ENCODE measurements at regions not wholly inside any gene's neighbourhood (a gene's known extent, or its start where the extent isn't known, plus 50 kb on each side); places are given as distances from the start of the nearest gene placed in this dataset.

- intact Hi-C loops (cut with micrococcal nuclease; ENCODE audit: unreplicated experiment) = no loop called here
- in situ Hi-C loops (cut with HindIII; ENCODE audit: low pct_unique_long_range_greater_than_20kb, low sequenced_read_pairs) = no loop called here
- Histone ChIP-seq H3K27me3 (ENCODE audit: control insufficient read depth, insufficient read depth, low read length) (no peaks in the 10 kb centered on the region), H3K27ac (ENCODE audit: low read length) (no peak overlapping the region), H3K36me3 (ENCODE audit: control insufficient read depth, insufficient read depth, low read length) (no peaks in the 10 kb centered on the region), H3K4me3 (ENCODE audit: low read depth in 2 of 2, low read length in 2 of 2) (no peak overlapping the region), H3K4me1 (ENCODE audit: control insufficient read depth, insufficient read depth, low read length) (no peaks in the 10 kb centered on the region), H3K9me3 (ENCODE audit: control insufficient read depth, insufficient read depth, low read depth, low read length) (no peaks in the 10 kb centered on the region)
- ChIA-PET CTCF (no interaction called here), POLR2A (no interaction called here)
- ATAC-seq = no peak
- no peak for TF ChIP-seq SIN3A (IDR thresholded peaks at IDR 0.05; ENCODE audit: borderline replicate concordance, insufficient read depth, low read depth, low read length)
- no peak for TF ChIP-seq CTCF (IDR thresholded peaks at IDR 0.05)
- no peak for TF ChIP-seq TCF7L2 (IDR thresholded peaks at IDR 0.05; ENCODE audit: low read depth, low read length)
- no peak for TF ChIP-seq REST (IDR thresholded peaks at IDR 0.05; ENCODE audit: insufficient read depth in 1 of 2, low read depth in 2 of 2, low read length in 1 of 2)
- no peak for TF ChIP-seq POLR2AphosphoS5 (IDR thresholded peaks at IDR 0.05; ENCODE audit: low read depth, low read length)
- no peak for DNase-seq (ENCODE audit: low read depth, low spot score)
- BruUV-seq (replicated peaks) = no TSS peak
Measured at GRCh38 chr1:208449951-208450350, 205.8 kb upstream of the PLXNA2 start.

- ChIA-PET CTCF (no interaction called here), POLR2A (no interaction called here)
- ATAC-seq (no peak), DNase-seq (ENCODE audit: low read depth, low spot score) (no peak)
- no peak for TF ChIP-seq SIN3A (IDR thresholded peaks at IDR 0.05; ENCODE audit: borderline replicate concordance, insufficient read depth, low read depth, low read length)
- no peak for TF ChIP-seq CTCF (IDR thresholded peaks at IDR 0.05)
- no peak for TF ChIP-seq REST (IDR thresholded peaks at IDR 0.05; ENCODE audit: insufficient read depth in 1 of 2, low read depth in 2 of 2, low read length in 1 of 2)
- no peak for TF ChIP-seq TCF7L2 (IDR thresholded peaks at IDR 0.05; ENCODE audit: low read depth, low read length)
- no peak for TF ChIP-seq POLR2AphosphoS5 (IDR thresholded peaks at IDR 0.05; ENCODE audit: low read depth, low read length)
- Histone ChIP-seq H3K4me3 (ENCODE audit: low read depth in 2 of 2, low read length in 2 of 2) (no peak overlapping the region), H3K27ac (ENCODE audit: low read length) (no peak overlapping the region), H3K27me3 (ENCODE audit: control insufficient read depth, insufficient read depth, low read length) (no peaks in the 10 kb centered on the region), H3K36me3 (ENCODE audit: control insufficient read depth, insufficient read depth, low read length) (no peaks in the 10 kb centered on the region), H3K4me1 (ENCODE audit: control insufficient read depth, insufficient read depth, low read length) (no peaks in the 10 kb centered on the region), H3K9me3 (ENCODE audit: control insufficient read depth, insufficient read depth, low read depth, low read length) (no peaks in the 10 kb centered on the region)
- no TSS peak for BruUV-seq (replicated peaks)
- intact Hi-C loops (cut with micrococcal nuclease; ENCODE audit: unreplicated experiment) = no loop called here
- in situ Hi-C loops (cut with HindIII; ENCODE audit: low pct_unique_long_range_greater_than_20kb, low sequenced_read_pairs) = no loop called here
Measured at GRCh38 chr1:208450958-208451357, 206.8 kb upstream of the PLXNA2 start.
